Mesenchymal stem cell (in vitro differentiated cells and primary cell): ENCODE measurements at regions not wholly inside any gene's neighbourhood (a gene's known extent, or its start where the extent isn't known, plus 50 kb on each side); places are given as distances from the start of the nearest gene placed in this dataset.

Experiments
- DNase-seq: peaks from one replicate; pipeline ENCODE4 v3.0.0-alpha.2; 2013
- H2AFZ ChIP-seq: one replicate; pipeline ENCODE4 v1.6.1; 2013; ENCODE audit warnings: low read depth, mild to moderate bottlenecking, control low read depth, inconsistent platforms, low read length, moderate library complexity
- H2AK5ac ChIP-seq: 2 replicates; pipeline ENCODE4 v1.6.1; 2013; ENCODE audit warnings: low read length, moderate library complexity, mild to moderate bottlenecking, inconsistent platforms; ENCODE audit not compliant: severe bottlenecking
- H2BK120ac ChIP-seq: one replicate; pipeline ENCODE4 v1.6.1; 2013; ENCODE audit warnings: low read depth, mild to moderate bottlenecking, inconsistent platforms, low read length, moderate library complexity
- H2BK12ac ChIP-seq, 2 experiments: one replicate each; pipeline ENCODE4 v1.6.1; 2013; ENCODE audit warnings: inconsistent platforms in 2 of 2, low read length in 2 of 2, mild to moderate bottlenecking in 2 of 2, moderate library complexity in 2 of 2, control low read depth in 1 of 2
- H2BK15ac ChIP-seq: one replicate; pipeline ENCODE4 v1.6.1; 2013; ENCODE audit warnings: mild to moderate bottlenecking, low read depth, inconsistent platforms; ENCODE audit not compliant: poor library complexity, severe bottlenecking
- H2BK5ac ChIP-seq: 2 replicates; pipeline ENCODE4 v1.6.1; 2013; ENCODE audit warnings: low read depth, mild to moderate bottlenecking, low read length, control low read depth, inconsistent platforms; ENCODE audit not compliant: poor library complexity, severe bottlenecking
- H3K14ac ChIP-seq, 2 experiments: one replicate each; pipeline ENCODE4 v1.6.1; 2013; ENCODE audit warnings: inconsistent platforms in 2 of 2, low read length in 2 of 2, control low read depth in 1 of 2, mild to moderate bottlenecking in 1 of 2, moderate library complexity in 1 of 2
- H3K18ac ChIP-seq, 2 experiments: one replicate each; pipeline ENCODE4 v1.6.1; 2013; ENCODE audit warnings: inconsistent platforms in 2 of 2, low read length in 2 of 2, control low read depth in 1 of 2, low read depth in 1 of 2, mild to moderate bottlenecking in 1 of 2
- H3K23ac ChIP-seq, 2 experiments: one replicate each; pipeline ENCODE4 v1.6.1; 2013; ENCODE audit warnings: inconsistent platforms in 2 of 2, low read length in 2 of 2, mild to moderate bottlenecking in 2 of 2, moderate library complexity in 2 of 2, control low read depth in 1 of 2
- H3K27ac ChIP-seq: 2 replicates; pipeline ENCODE4 v1.5.1; 2013; ENCODE audit warnings: mild to moderate bottlenecking, moderate library complexity, low read length, control low read depth, inconsistent platforms; ENCODE audit not compliant: poor library complexity, severe bottlenecking
- H3K27me3 ChIP-seq, 2 experiments: 2 replicates each; pipeline versions ENCODE4 v1.6.1 to v1.7.0; 2013; ENCODE audit warnings: low read length in 2 of 2, mild to moderate bottlenecking in 2 of 2, moderate library complexity in 2 of 2, control low read depth in 1 of 2, inconsistent platforms in 1 of 2; ENCODE audit not compliant: control insufficient read depth in 1 of 2, insufficient read depth in 1 of 2
- H3K36me3 ChIP-seq, 2 experiments: 2 replicates each; pipeline versions ENCODE4 v1.6.1 to v1.7.0; 2013; ENCODE audit warnings: low read length in 2 of 2, control low read depth in 1 of 2, inconsistent platforms in 1 of 2, low read depth in 1 of 2, mild to moderate bottlenecking in 1 of 2; ENCODE audit not compliant: insufficient read depth in 2 of 2, control insufficient read depth in 1 of 2
- H3K4ac ChIP-seq, 2 experiments: one replicate each; pipeline ENCODE4 v1.6.1; 2013; ENCODE audit warnings: inconsistent platforms in 2 of 2, low read length in 2 of 2, mild to moderate bottlenecking in 2 of 2, moderate library complexity in 2 of 2, control low read depth in 1 of 2, low read depth in 1 of 2
- H3K4me1 ChIP-seq: 2 replicates; pipeline ENCODE4 v1.6.1; 2013; ENCODE audit warnings: low read depth, low read length, control low read depth; ENCODE audit not compliant: control insufficient read depth, insufficient read depth
- H3K4me2 ChIP-seq: 2 replicates; pipeline ENCODE4 v1.6.1; 2013; ENCODE audit warnings: low read length, mild to moderate bottlenecking, inconsistent platforms; ENCODE audit not compliant: poor library complexity, severe bottlenecking
- H3K4me3 ChIP-seq, 2 experiments: 2 replicates each; pipeline versions ENCODE4 v1.5.1 to v1.7.0; 2013; ENCODE audit warnings: low read length in 2 of 2, mild to moderate bottlenecking in 2 of 2, control low read depth in 1 of 2, low read depth in 1 of 2; ENCODE audit not compliant: insufficient read depth in 1 of 2
- H3K79me1 ChIP-seq: replicated peaks from 2 replicates; pipeline ENCODE4 v1.6.1; 2013; ENCODE audit warnings: mild to moderate bottlenecking, control low read depth, low read length, inconsistent platforms; ENCODE audit not compliant: poor library complexity, severe bottlenecking
- H3K9ac ChIP-seq: 2 replicates; pipeline ENCODE4 v1.7.0; 2013; ENCODE audit warnings: mild to moderate bottlenecking, low read length, moderate library complexity
- H3K9me3 ChIP-seq: 2 replicates; pipeline ENCODE4 v1.7.0; 2013; ENCODE audit warnings: mild to moderate bottlenecking, low read length; ENCODE audit not compliant: control insufficient read depth
- H4K8ac ChIP-seq: one replicate; pipeline ENCODE4 v1.6.1; 2013; ENCODE audit warnings: inconsistent platforms, mild to moderate bottlenecking, low read length, moderate library complexity
- H4K91ac ChIP-seq: one replicate; pipeline ENCODE4 v1.6.1; 2013; ENCODE audit warnings: mild to moderate bottlenecking, low read length, inconsistent platforms
- WGBS: methylation state at CpG from one replicate; pipeline ENCODE4 v1.1.7; 2013; ENCODE audit warnings: mixed read lengths; 5-methylcytosine and 5-hydroxymethylcytosine counted together

DNA sequence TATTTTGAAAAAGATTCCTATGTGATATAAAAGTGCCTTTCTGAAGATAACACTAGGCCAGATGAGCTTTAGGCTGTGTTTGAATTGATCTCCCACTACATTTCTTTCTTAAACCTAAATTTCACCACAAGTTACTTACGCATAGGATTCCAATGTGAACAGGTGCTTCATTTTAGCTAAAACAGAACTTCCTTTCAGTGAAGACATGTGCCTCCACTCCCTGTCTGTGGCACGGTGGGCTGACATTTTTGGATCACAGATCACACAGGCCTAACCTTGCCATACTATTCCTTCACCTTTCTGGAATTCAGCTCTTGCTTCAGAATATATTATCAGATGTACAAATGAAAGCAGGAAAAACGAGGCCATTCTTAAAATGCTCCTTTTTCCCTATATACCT is 231.8 kb downstream of the SAMD5 start:
- Histone ChIP-seq H4K91ac (no peak overlapping the region), H3K27me3 (no peaks in the 10 kb centered on the region), H3K79me1 (no peaks in the 10 kb centered on the region)

DNA sequence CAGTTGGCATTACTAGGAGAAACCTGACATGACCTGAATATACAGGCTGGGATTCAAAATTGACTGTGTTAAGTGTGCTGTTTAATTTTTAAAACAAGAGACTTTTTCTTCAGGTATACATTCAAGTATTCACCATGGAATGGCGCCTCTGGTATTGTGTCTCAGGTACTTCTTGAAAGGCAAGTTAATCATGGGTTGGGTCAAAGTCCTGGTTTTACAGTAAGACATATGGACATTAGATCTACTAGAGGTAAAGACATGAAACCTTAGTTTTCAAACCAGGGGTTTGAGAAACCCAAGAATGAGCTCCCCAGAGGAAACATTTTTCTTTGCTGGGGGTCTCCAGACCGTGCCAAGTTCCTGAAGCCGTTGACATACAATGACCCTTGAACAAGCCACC is 232.4 kb downstream of the SAMD5 start:
- Histone ChIP-seq H4K91ac (no peak overlapping the region), H2BK120ac (no peak overlapping the region), H3K18ac (no peak overlapping the region), H3K27me3 (no peaks in the 10 kb centered on the region), H2BK15ac (no peak overlapping the region), H3K27ac (no peak overlapping the region), H3K4me3 (no peak overlapping the region), H4K8ac (no peak overlapping the region), H2BK5ac (no peak overlapping the region), H2AFZ (no peak overlapping the region), H2AK5ac (no peak overlapping the region), H2BK12ac (no peak overlapping the region), H3K14ac (no peak overlapping the region), H3K4me2 (no peak overlapping the region), H3K9ac (no peak overlapping the region), H3K36me3 (no peaks in the 10 kb centered on the region), H3K9me3 (no peaks in the 10 kb centered on the region), H3K4me1 (no peaks in the 10 kb centered on the region), H3K23ac (no peak overlapping the region), H3K79me1 (no peaks in the 10 kb centered on the region), H3K4ac (no peak overlapping the region)
- 82% methylated on average over 3 of the region's 3 CpGs for WGBS
- no peak for DNase-seq

More for the DNA sequence above, 231.8 kb downstream of the SAMD5 start:
- no peak overlapping the region for H2BK5ac ChIP-seq
- H3K9me3 ChIP-seq: no peaks in the 10 kb centered on the region
- no peak overlapping the region for H3K4me3 ChIP-seq
- no peak overlapping the region for H3K23ac ChIP-seq
- 70% methylated on average over 2 of the region's 3 CpGs for WGBS
- DNase-seq: no peak
- H2AK5ac ChIP-seq: no peak overlapping the region
- H3K18ac ChIP-seq: no peak overlapping the region
- no peak overlapping the region for H4K8ac ChIP-seq
- H3K14ac ChIP-seq: no peak overlapping the region
- no peak overlapping the region for H2BK15ac ChIP-seq
- no peaks in the 10 kb centered on the region for H3K36me3 ChIP-seq
- no peak overlapping the region for H3K4me2 ChIP-seq
- no peaks in the 10 kb centered on the region for H3K4me1 ChIP-seq
- H2AFZ ChIP-seq: no peak overlapping the region
- H2BK120ac ChIP-seq: no peak overlapping the region
- no peak overlapping the region for H3K27ac ChIP-seq
- H3K9ac ChIP-seq: no peak overlapping the region
- H2BK12ac ChIP-seq: no peak overlapping the region
- no peak overlapping the region for H3K4ac ChIP-seq

- no peaks in the 10 kb centered on the region for H3K9me3 ChIP-seq
- DNase-seq: no peak
- H2BK15ac ChIP-seq: no peak overlapping the region
- H2AK5ac ChIP-seq: no peak overlapping the region
- no peaks in the 10 kb centered on the region for H3K79me1 ChIP-seq
- no peak overlapping the region for H3K4ac ChIP-seq
- H4K91ac ChIP-seq: no peak overlapping the region
- H3K9ac ChIP-seq: no peak overlapping the region
- H3K27ac ChIP-seq: no peak overlapping the region
- H3K23ac ChIP-seq: no peak overlapping the region
- no peaks in the 10 kb centered on the region for H3K4me1 ChIP-seq
- H2AFZ ChIP-seq: no peak overlapping the region
- H3K4me3 ChIP-seq: no peak overlapping the region
- no peak overlapping the region for H4K8ac ChIP-seq
- no peak overlapping the region for H3K18ac ChIP-seq
- no peaks in the 10 kb centered on the region for H3K27me3 ChIP-seq
- no peak overlapping the region for H2BK5ac ChIP-seq
- H2BK12ac ChIP-seq: no peak overlapping the region
- no peak overlapping the region for H3K4me2 ChIP-seq
- 96% methylated on average over 8 of the region's 9 CpGs for WGBS
- no peak overlapping the region for H2BK120ac ChIP-seq
- no peaks in the 10 kb centered on the region for H3K36me3 ChIP-seq
- H3K14ac ChIP-seq: no peak overlapping the region
Measured at GRCh38 chr6:147741389-147741788, 232.9 kb downstream of the SAMD5 start.

GRCh38 chr6:147742440-147742839 is 233.9 kb downstream of the SAMD5 start:
- no peak overlapping the region for H3K14ac ChIP-seq
- H2BK120ac ChIP-seq: no peak overlapping the region
- no peak overlapping the region for H3K4me3 ChIP-seq
- H3K27ac ChIP-seq: no peak overlapping the region
- no peak overlapping the region for H2BK12ac ChIP-seq
- H3K23ac ChIP-seq: no peak overlapping the region
- 91% methylated on average over 2 of the region's 3 CpGs for WGBS
- H3K27me3 ChIP-seq: no peaks in the 10 kb centered on the region
- no peaks in the 10 kb centered on the region for H3K9me3 ChIP-seq
- H2AK5ac ChIP-seq: no peak overlapping the region
- no peaks in the 10 kb centered on the region for H3K36me3 ChIP-seq
- no peaks in the 10 kb centered on the region for H3K4me1 ChIP-seq
- H2BK5ac ChIP-seq: no peak overlapping the region
- H3K4me2 ChIP-seq: no peak overlapping the region
- H2AFZ ChIP-seq: no peak overlapping the region
- no peak overlapping the region for H3K4ac ChIP-seq
- H3K9ac ChIP-seq: no peak overlapping the region
- no peak overlapping the region for H4K8ac ChIP-seq
- H3K18ac ChIP-seq: no peak overlapping the region
- no peak overlapping the region for H4K91ac ChIP-seq
- no peak for DNase-seq
- no peaks in the 10 kb centered on the region for H3K79me1 ChIP-seq
- no peak overlapping the region for H2BK15ac ChIP-seq
